Sciatic nerve (tissue), 2 donors: ENCODE measurements at regions not wholly inside any gene's neighbourhood (a gene's known extent, or its start where the extent isn't known, plus 50 kb on each side); places are given as distances from the start of the nearest gene placed in this dataset.

Experiments
- ATAC-seq: fragments of 200-7000 bp; cut with Tn5 transposase; one replicate; pipeline ENCODE4 v1.9.1; 2020; ENCODE audit warnings: mild to moderate bottlenecking, moderate library complexity
- DNase-seq: peaks from one replicate; pipeline ENCODE4 v3.0.0-alpha.2; 2020; ENCODE audit warnings: low spot score
- intact Hi-C: fragments of 100-400 bp; cut with DNase I; formaldehyde crosslinking; loops from one replicate; pipeline ENCODE4 v1.14.2; 2022
- donor health status: DM: no; HTN: no; CAD: no.
- donor health status: DM: no; HTN: no; CAD: no.

DNA sequence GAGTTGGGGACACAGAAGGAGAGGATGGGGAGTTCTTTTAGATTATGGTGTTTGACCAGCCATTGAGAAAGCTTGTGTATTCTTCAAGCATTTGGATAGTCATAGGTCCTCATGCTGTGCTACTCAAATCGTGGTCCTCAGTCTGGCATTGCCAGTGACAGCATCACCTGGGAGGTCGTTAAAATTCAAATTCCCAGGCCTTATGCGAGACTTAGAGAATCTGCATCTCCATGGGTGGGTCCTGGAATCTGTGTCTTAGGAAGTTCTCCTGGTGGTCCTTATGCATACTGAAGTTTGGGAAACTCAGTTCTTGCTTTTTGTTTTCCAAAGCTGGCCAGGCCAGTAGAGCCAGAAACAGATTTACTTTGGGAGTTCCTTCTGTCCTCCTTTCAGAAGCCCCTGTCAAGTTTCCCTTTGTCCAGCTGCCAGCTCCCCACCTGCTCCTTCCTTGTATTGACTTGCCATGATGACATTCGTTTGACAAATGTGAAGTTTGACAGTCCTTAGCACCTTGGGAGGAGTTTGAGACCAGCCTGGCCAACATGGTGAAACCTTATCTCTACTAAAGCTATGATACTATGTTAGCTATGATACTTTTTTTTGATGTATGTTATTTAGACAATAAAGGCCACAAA lies 95.6 kb downstream of the PALM2AKAP2 start:
- intact Hi-C loops: no loop called here
- DNase-seq (no peak), ATAC-seq (no peak)

GRCh38 chr9:109880276-109881169 lies 100.5 kb downstream of the PALM2AKAP2 start:
- intact Hi-C loops: no loop called here
- DNase-seq (no peak), ATAC-seq (no peak)

DNA sequence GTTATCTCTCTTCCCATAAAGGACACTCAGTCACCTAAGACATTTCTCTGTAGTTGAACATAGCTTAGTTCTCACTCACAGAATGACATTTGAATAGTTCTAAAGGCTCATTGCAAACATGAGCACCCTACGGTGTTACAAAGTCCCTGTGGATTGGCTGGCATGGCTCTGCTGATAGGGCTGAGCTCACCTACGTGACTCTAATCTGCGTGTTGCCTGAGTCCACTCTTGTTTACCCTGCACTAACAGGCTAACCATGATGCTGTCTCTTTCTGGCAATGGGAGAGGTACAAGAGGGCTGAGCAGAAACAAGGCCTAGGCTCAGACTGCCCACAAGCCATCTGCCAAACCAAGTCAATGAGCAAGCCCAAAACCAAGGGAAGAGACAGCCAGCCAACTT lies 103.6 kb downstream of the PALM2AKAP2 start:
- intact Hi-C loops: no loop called here
- no peak for DNase-seq
- no peak for ATAC-seq

- intact Hi-C loops: no loop called here
These were observed 106.0 kb downstream of the PALM2AKAP2 start for GRCh38 chr9:109886041-109886440.

DNA sequence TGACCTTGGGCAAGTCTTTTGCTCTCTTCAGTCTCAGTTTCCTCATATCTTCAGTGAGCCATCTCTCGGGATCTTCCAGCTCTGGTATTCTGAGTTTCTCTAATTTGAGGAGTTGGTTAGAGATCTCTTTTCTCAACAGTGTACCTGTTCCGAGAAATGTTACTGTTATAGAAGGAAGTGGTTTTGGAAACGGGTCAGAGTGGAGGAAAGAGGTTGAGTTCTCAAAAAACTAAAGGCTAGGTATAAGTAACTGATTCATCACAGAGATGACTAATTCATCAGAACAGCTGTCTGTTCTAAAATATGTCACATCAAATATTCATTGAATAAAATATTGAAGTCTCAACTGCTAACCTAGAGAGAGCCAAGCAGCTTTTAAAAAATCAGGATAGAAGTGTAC lies 106.6 kb downstream of the PALM2AKAP2 start:
- intact Hi-C loops: no loop called here
- DNase-seq (no peak), ATAC-seq (no peak)

More at GRCh38 chr9:109886041-109886440, 106.0 kb downstream of the PALM2AKAP2 start:
- ATAC-seq: no peak
- DNase-seq: no peak

DNA sequence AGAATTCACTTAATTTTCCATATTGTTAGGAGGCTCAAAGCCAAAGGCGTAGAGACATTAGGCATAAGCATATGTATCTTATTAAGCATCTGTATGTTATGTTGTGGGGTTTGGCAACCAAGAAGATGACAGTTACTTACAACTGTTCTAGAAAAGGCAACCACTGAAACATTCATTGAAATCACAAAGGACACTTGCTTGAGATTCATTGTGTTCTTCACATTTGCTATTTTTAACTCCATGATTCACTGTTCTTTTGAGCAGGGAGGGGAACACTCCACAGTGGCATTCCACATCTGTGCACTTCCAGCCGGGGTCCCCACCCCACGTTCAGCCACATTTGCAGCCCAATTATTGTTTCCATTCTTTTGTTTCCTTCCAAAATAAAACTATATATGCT lies 107.1 kb downstream of the PALM2AKAP2 start:
- DNase-seq (no peak), ATAC-seq (no peak)
- intact Hi-C loops: no loop called here

- DNase-seq: no peak
- intact Hi-C loops: no loop called here
- no peak for ATAC-seq
These were observed 108.7 kb downstream of the PALM2AKAP2 start for GRCh38 chr9:109888695-109889094.

- intact Hi-C loops: no loop called here
- DNase-seq (no peak), ATAC-seq (no peak)
These were observed 109.5 kb downstream of the PALM2AKAP2 start for GRCh38 chr9:109889456-109889855.

GRCh38 chr9:109893241-109893640 lies 113.2 kb downstream of the PALM2AKAP2 start:
- intact Hi-C loops: no loop called here
- DNase-seq (no peak), ATAC-seq (no peak)

- intact Hi-C loops: no loop called here
- ATAC-seq (no peak), DNase-seq (no peak)
These were observed 114.5 kb downstream of the PALM2AKAP2 start for GRCh38 chr9:109894473-109894872.

- ATAC-seq (peak; percentile 38), DNase-seq (no peak)
- intact Hi-C loops: no loop called here
These were observed 115.1 kb downstream of the PALM2AKAP2 start for GRCh38 chr9:109894921-109895758.

DNA sequence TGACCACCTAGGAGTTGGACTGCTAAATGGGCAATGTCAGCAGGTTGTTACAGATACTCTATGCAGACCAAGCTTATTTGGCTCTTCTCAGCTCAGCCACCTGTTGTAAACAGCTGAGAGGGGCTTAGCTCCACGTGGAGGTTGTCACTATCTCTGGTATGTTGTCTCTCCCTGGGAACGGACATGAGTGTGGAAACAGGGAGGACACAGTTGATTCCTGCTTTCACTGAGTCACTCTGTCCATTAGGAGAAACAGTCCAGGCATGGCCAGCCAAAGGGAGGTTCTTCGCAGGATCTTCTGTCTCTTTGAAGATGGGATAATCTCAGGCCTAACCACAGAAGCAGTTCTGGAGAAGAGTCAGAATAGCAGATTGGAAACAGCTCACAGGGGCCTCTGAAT lies 121.2 kb downstream of the PALM2AKAP2 start:
- intact Hi-C loops: no loop called here
- DNase-seq (no peak), ATAC-seq (no peak)

DNA sequence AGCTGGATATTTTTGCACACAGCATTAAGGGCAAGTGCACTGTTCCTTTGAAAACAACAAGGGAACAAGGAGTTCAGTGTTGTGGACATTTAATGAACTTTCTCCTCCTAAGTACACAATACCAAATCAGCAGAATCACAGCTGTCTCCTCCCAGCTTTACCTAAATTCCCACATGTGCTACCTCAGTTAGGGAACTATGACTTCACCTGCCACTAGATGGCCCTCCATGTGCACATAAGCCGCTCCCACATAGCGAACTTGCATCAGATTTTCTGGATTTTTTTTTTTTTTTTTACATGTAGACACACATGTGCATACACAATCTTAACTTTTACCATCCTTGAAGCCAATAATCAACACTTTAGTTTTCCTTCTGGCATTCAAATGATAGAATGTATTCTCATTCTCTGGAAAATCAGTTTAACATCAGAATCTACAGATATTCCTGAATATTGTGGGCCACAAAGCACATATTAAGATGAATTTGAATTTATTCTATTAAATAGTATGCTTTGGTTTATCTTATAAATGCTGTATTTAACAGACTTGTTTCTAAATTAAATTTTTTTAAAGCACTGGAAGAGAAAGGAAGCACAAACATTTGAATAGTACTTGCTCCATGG lies 123.6 kb downstream of the PALM2AKAP2 start:
- DNase-seq (peak; percentile 78), ATAC-seq (peak; percentile 84)
- intact Hi-C loops: no loop called here

DNA sequence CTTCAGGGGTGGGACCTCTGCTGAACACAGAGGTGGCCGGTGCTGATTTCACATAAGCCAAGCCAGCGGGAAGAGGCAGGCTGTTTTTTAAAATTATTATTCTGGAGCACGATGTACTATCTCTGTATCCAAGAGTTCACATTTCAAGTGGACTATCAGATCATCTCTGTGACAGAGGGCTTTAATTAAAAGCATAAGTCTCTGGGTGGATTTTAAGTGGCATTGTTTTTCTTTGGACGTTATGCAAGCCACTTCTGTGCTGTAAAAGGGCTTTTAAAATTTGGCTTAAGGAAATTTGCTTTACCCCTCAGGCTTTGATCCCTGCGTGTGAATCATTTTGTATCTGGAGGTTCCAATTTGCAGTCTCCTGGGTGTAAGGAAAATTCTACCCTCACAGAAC lies 124.7 kb downstream of the PALM2AKAP2 start:
- intact Hi-C loops: no loop called here
- DNase-seq (no peak), ATAC-seq (peak; percentile 53)

DNA sequence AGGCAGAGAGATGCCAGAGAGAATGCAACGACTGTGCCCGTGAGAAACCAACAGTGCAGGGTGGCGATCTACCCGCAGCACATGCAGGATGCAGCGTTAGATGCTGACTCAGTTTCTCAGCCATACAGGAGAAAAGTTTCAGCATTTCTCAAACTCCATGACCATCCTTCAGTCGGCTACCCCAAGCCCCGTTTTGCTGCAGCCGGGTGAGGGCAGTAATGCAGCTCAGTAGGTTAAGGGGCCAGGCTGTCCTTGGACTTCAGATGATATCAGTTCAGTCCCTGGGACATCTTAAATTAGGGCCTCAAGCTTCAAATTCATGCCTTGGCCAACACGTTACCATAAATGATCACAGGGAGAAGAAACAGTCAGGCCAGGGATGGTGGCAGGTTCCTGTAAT lies 125.5 kb downstream of the PALM2AKAP2 start:
- ATAC-seq (no peak), DNase-seq (no peak)
- intact Hi-C loops: no loop called here

GRCh38 chr9:109906766-109907382 lies 126.9 kb downstream of the PALM2AKAP2 start:
- ATAC-seq (no peak), DNase-seq (no peak)
- intact Hi-C loops: no loop called here

DNA sequence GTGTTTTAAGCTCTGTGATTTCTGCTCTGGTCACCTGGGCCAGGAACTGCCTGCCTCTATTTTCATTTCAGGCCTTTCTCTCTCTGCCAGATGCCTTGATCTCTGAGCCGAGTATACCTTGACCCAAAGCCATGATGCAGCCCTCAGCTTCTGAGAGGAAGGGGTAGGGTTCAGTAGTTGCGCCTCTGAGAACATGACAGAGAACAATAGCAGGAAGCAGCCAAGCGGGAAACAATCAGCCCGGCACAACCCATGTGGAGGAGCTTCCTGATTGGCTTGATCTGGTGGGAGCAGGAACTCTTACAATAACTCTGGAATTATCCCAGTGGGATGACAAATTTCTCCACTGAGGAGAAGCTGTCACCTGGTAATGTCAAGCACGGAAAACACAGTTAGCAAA lies 127.4 kb downstream of the PALM2AKAP2 start:
- DNase-seq (no peak), ATAC-seq (no peak)
- intact Hi-C loops: no loop called here

GRCh38 chr9:109907810-109908458 lies 127.9 kb downstream of the PALM2AKAP2 start:
- intact Hi-C loops: no loop called here
- DNase-seq: no peak
- ATAC-seq: no peak
